ENCODE measurements at regions not wholly inside any gene's neighbourhood (a gene's known extent, or its start where the extent isn't known, plus 50 kb on each side); places are given as distances from the start of the nearest gene placed in this dataset.

GRCh38 chr10:16367621-16368292, 69.1 kb upstream of the PTER start:
- H3K27ac ChIP-seq, result no peak overlapping the region
- H3K4me3 ChIP-seq, result no peak overlapping the region
- H3K9me3 ChIP-seq (replicated peaks), result no peaks in the 10 kb centered on the region
- DNase-seq (ENCODE audit: low read depth in 1 of 2, low spot score in 2 of 2), result no peak
- H3K36me3 ChIP-seq, result no peaks in the 10 kb centered on the region
- H3K27me3 ChIP-seq (replicated peaks), result peaks cover 5% of the 10 kb centered on the region
- no peaks in the 10 kb centered on the region for H3K4me1 ChIP-seq (replicated peaks)

GRCh38 chr10:16381083-16381482, 55.7 kb upstream of the PTER start:
- DNase-seq (ENCODE audit: low read depth in 1 of 2, low spot score in 2 of 2), result no peak
- no peak overlapping the region for H3K4me3 ChIP-seq
- H3K36me3 ChIP-seq, result no peaks in the 10 kb centered on the region

GRCh38 chr10:16384021-16384420, 52.8 kb upstream of the PTER start:
- H3K27me3 ChIP-seq (replicated peaks), result peaks cover 13% of the 10 kb centered on the region
- H3K4me3 ChIP-seq, result no peak overlapping the region
- no peaks in the 10 kb centered on the region for H3K36me3 ChIP-seq
- no peak for DNase-seq (ENCODE audit: low read depth in 1 of 2, low spot score in 2 of 2)
- no peaks in the 10 kb centered on the region for H3K9me3 ChIP-seq (replicated peaks)
- H3K4me1 ChIP-seq (replicated peaks), result no peaks in the 10 kb centered on the region
- no peak overlapping the region for H3K27ac ChIP-seq

More at GRCh38 chr10:16381083-16381482, 55.7 kb upstream of the PTER start:
- no peaks in the 10 kb centered on the region for H3K4me1 ChIP-seq (replicated peaks)
- H3K27me3 ChIP-seq (replicated peaks), result peaks cover 11% of the 10 kb centered on the region
- no peaks in the 10 kb centered on the region for H3K9me3 ChIP-seq (replicated peaks)
- no peak overlapping the region for H3K27ac ChIP-seq

- no peaks in the 10 kb centered on the region for H3K9me3 ChIP-seq (replicated peaks)
- DNase-seq (ENCODE audit: low read depth in 1 of 2, low spot score in 2 of 2), result no peak
- H3K4me1 ChIP-seq (replicated peaks), result no peaks in the 10 kb centered on the region
- H3K36me3 ChIP-seq, result no peaks in the 10 kb centered on the region
- H3K4me3 ChIP-seq, result no peak overlapping the region
- H3K27ac ChIP-seq, result no peak overlapping the region
- H3K27me3 ChIP-seq (replicated peaks), result peaks cover 13% of the 10 kb centered on the region
These were observed 50.0 kb upstream of the PTER start for GRCh38 chr10:16386855-16387254.
